Activated CD4-positive, alpha-beta T cell treated with anti-CD3 and anti-CD28 coated beads, Interleukin-2, amount 50 U/mL, for 48 hours (primary cell): ENCODE measurements at regions not wholly inside any gene's neighbourhood (a gene's known extent, or its start where the extent isn't known, plus 50 kb on each side); places are given as distances from the start of the nearest gene placed in this dataset.
"Not testable (repeated sequence)": the region's sequence is repeated elsewhere in the genome, so short reads cannot be mapped to it uniquely, and the experiment has no call there.

Source experiments
- DNase-seq, 2 experiments: peaks; one replicate each; pipeline ENCODE4 v3.0.0-alpha.2; 2020

GRCh38 chr4:149987330-149988086 is 90.7 kb upstream of the DCLK2 start:
- no peak for DNase-seq

GRCh38 chr4:149988087-149988410 is 90.2 kb upstream of the DCLK2 start:
- no peak for DNase-seq

GRCh38 chr4:149993030-149993429 is 85.2 kb upstream of the DCLK2 start:
- DNase-seq = no peak

GRCh38 chr4:149995134-149995756 is 83.0 kb upstream of the DCLK2 start:
- DNase-seq = no peak

GRCh38 chr4:149997881-149998421 is 80.3 kb upstream of the DCLK2 start:
- no peak for DNase-seq

DNA sequence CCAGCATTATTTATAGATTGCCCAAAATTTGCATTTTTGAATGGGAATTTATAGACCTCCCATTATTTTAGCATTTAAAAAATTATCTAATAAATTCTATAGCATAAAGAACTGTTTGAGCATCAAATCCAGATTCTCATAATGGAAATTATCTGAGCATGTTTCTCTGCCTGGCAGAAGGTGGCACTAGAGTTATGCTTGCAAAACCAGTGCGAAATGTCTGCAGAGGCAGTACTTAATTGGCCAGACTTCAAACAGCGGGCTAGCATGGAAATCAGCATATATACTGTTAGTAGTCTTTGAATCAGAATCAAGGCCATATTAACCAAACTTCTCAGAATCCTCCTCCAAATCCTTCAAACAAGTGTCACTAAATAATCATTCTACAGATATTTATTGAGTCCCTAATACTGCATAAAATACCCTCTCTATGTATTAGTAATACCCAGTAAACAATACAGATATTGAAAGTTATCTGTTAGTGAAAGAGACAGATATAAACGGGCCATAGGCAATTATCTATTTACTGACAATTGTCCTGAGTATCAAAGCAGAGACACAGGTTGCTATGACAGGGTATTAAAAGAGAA is 78.7 kb upstream of the DCLK2 start:
- DNase-seq = no peak

DNA sequence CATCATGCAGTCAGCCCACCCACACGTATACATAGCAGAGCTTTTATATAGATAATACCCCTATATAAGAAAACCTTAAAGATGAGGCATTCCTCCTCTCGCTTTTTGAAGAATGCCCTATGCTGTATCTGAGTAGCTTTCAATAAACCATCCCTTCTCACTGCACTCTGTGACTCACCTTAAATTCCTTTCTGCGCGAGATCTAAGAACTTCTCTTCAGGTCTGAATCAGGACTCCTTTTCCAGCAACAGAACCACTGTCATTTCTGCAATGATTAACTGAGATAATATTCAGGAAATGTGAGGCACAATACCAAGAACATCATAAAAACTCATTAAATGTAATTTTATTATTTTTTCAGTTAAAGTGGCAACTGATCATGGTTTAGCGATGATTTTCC is 76.4 kb upstream of the DCLK2 start:
- no peak for DNase-seq

DNA sequence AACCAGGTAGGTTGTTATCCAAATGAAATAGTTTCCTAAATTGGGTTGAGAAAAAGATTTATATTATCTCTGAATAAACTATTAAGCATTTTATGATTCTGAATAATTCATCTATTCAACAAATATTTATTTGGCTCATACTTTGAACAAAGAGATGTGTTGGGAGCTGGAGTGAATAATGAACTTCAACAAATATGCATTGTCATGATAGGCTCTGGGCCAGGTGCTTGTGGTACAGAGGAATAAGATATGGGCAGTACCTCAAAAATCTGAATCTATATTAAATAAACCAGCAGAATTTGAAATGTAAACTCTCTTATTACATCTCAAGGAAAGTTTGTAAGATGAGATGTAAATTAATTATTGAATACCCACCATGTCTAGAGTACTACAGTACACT is 75.7 kb upstream of the DCLK2 start:
- no peak for DNase-seq

GRCh38 chr4:150004481-150004880 is 73.8 kb upstream of the DCLK2 start:
- DNase-seq = no peak

GRCh38 chr4:150005537-150005936 is 72.7 kb upstream of the DCLK2 start:
- no peak for DNase-seq

DNA sequence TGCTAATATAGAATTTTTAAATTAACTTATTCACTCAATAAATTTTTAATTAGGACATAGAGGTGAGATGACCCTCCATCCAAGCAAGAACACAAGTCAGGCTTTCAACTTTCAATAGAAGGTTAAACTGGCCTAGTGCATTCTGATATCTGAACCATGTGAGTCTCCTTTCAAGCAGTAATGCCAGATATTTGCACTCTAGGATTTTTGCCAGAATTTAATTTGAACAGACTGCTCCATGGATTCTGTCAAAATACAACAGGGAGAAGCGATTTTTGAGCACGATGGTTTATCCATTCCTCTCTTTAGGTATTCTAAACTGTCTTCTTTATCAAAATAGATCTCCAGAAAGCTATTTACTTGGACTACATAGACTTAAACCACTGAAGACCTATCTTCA is 72.0 kb upstream of the DCLK2 start:
- no peak for DNase-seq

DNA sequence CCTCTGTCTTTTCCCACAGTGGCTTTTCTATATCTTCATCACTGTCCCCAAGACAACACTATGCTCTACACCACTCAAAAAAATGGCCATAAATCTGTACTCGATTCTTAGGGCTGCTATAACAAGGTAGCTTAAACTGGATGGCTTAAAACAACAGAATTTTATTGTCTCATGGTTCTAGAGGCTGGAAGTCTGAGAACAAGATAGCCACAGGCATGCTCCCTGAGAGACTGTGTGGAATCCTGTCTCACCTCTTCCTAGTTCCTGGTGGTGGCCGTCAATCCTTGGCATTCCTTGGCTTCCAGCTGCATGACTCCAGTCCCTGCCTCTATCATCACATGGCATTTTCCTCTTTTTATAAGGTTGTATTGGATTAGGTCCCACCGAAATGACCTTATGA is 70.7 kb upstream of the DCLK2 start:
- DNase-seq = no peak

GRCh38 chr4:150008546-150008945 is 69.7 kb upstream of the DCLK2 start:
- no peak for DNase-seq

DNA sequence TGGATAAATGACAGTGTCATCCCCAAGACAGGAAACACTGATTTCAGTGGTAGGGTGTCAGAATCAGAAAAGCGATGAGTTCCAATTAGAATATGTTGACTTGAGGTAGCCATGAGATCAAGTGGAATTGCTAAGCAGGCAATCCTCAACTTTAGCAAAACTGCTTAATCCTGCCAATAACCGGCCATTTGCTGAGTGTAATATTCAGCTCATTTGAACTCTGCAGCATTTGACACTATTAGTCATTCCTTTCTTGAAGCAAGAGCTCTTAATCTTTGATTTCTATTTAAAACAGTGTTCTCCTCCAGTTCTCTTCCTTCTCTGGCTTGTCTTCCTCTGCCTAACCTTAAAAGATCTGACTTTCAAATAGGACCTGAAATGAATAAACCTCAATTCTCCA is 68.7 kb upstream of the DCLK2 start:
- no peak for DNase-seq

DNA sequence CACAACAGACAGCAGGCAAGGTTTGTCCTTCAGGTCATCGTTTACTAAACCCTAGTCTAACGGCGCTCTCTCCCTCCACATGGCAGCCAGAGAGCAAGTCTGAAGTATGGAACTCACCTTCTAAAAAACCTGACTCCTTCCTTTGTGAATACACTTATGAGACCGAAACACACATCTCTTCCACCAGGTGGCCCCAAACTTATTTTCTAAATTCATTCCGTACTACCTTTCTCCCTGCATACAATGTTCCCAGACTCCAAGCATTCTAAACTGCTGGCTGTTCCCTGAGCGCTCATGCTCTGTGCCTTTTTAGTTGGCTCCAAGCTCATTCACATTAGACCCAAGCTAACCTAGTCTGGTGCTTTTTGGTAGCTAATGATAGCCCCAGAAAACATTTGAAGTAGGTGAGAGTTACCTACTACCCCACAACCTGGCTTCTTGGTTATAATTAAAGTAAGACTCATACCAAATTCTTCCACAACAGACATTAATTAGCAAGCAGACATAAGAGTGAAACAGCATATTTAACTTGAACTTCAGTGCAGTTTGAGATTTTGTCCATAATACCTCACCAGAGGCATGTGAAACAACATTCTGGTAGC is 67.6 kb upstream of the DCLK2 start:
- no peak for DNase-seq

DNA sequence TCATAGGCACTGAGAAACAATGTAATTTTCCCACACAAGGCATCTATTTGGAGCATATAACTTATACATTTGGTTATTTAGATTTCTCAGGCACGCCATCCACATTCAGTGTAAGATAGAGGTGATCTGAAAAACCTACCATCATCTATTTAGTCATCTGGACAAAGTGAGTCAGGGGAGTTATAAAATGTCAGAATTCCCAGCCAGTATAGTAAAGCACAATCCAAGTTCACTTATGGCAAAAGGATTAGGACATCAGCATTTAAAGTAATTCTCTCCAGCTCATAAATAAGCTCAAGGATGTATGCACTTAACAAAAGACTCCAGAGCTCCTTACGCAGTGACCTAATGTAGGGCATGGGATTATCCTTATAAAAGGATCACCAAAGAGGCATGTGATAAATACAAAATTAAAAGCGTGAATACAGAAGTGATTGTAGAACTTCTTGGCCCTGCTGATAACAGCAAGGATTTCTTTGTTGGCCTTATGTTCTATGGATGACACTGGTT is 65.3 kb upstream of the DCLK2 start:
- DNase-seq = no peak

- DNase-seq = not testable (repeated sequence)
Measured at GRCh38 chr4:150015910-150016309, 62.3 kb upstream of the DCLK2 start.

- DNase-seq = not testable (repeated sequence)
Measured at GRCh38 chr4:150016621-150017020, 61.6 kb upstream of the DCLK2 start.

DNA sequence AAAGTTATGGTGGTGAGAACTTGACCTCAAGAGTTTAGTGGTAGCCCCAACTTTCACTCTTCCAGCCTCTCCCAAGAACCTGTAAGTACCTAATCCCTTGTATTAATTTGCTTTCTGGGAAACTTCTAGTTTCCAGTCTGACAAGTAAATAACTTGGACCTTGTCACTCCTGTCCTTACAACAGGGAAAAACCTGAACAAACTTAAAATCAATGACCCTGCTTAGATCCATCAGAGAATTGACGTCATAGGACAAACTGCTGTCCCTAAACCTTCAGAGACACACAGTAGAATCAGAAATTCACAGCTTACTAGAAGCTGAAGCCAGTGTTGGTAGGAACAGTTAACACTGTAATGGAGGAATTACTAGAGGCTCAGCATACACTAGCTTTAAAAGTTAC is 60.0 kb upstream of the DCLK2 start:
- DNase-seq = no peak

DNA sequence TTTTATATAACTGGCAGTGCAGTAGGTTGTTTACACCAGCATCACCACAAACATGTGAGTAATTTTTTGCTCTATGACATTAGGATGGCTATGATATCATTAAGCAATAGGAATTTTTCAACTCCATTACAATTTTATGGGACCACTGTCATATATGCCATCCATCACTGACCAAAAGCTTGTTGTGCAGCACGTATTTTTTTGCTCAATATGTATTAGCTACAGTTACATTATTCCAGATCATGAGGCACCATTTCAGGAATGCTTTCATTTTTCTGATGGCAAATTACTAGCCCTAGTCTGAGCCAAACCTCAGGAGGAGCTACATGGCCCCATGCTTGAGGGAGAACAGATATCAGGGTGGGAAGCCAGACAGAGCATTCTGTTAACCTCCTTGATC is 56.8 kb upstream of the DCLK2 start:
- DNase-seq = no peak

DNA sequence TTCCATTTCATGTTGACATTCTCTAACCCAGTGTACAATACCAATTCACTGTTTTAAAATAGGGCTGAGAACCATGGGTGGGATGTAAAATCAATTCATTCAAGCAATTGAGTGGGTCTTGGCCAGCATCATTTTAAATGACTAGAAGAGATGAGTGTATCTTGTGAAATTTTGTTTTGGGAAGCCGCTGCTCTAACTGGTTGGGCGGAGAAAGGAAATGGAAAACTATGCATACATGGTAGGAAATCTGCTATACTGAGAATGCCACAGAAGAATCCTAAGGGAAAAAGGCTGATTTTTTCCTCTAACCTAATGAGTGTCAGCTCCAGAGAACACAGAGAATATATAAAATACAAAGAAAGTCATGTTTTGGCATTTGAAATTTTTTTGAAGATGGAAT is 54.8 kb upstream of the DCLK2 start:
- no peak for DNase-seq

GRCh38 chr4:150026987-150027386 is 51.3 kb upstream of the DCLK2 start:
- not testable (repeated sequence) for DNase-seq
